Endodermal cell (in vitro differentiated cells): ENCODE measurements at regions not wholly inside any gene's neighbourhood (a gene's known extent, or its start where the extent isn't known, plus 50 kb on each side); places are given as distances from the start of the nearest gene placed in this dataset.

Experiments used
- DNase-seq: peaks from one replicate; pipeline ENCODE4 v3.0.0-alpha.2; 2017
- H3K27ac ChIP-seq: 2 replicates; pipeline ENCODE4 v1.5.1; 2013; ENCODE audit warnings: mild to moderate bottlenecking, low read depth, low read length, moderate library complexity
- H3K27me3 ChIP-seq: 2 replicates; pipeline ENCODE4 v1.6.1; 2013; ENCODE audit warnings: mild to moderate bottlenecking, low read length, moderate library complexity; ENCODE audit not compliant: insufficient read depth, control insufficient read depth, poor library complexity, severe bottlenecking
- H3K36me3 ChIP-seq: 2 replicates; pipeline ENCODE4 v1.7.0; 2013; ENCODE audit warnings: mild to moderate bottlenecking, low read length, moderate library complexity; ENCODE audit not compliant: control insufficient read depth, insufficient read depth
- H3K4me1 ChIP-seq: one replicate; pipeline ENCODE4 v1.7.0; 2013; ENCODE audit warnings: low read length; ENCODE audit not compliant: control insufficient read depth, insufficient read depth
- H3K4me3 ChIP-seq: 2 replicates; pipeline ENCODE4 v1.5.1; 2013; ENCODE audit warnings: mild to moderate bottlenecking, low read length, moderate library complexity
- H3K9ac ChIP-seq: 2 replicates; pipeline ENCODE4 v1.6.1; 2013; ENCODE audit warnings: mild to moderate bottlenecking, low read length, moderate library complexity; ENCODE audit not compliant: poor library complexity, severe bottlenecking; ENCODE audit errors: extremely low read depth
- H3K9me3 ChIP-seq: 2 replicates; pipeline ENCODE4 v1.6.1; 2013; ENCODE audit warnings: mild to moderate bottlenecking, low read length, moderate library complexity; ENCODE audit not compliant: control insufficient read depth
- H3K27ac Mint-ChIP-seq: 2 replicates; pipeline ENCODE4 v1.8.0; 2020; ENCODE audit warnings: mixed read lengths
- H3K27me3 Mint-ChIP-seq: 2 replicates; pipeline ENCODE4 v1.8.0; 2021; ENCODE audit warnings: mild to moderate bottlenecking, mixed read lengths; ENCODE audit not compliant: insufficient read depth
- H3K36me3 Mint-ChIP-seq: 2 replicates; pipeline ENCODE4 v1.8.0; 2020; ENCODE audit warnings: low read depth, mixed read lengths
- H3K4me1 Mint-ChIP-seq: 2 replicates; pipeline ENCODE4 v1.8.0; 2020; ENCODE audit warnings: mixed read lengths
- H3K4me3 Mint-ChIP-seq: 2 replicates; pipeline ENCODE4 v1.8.0; 2020; ENCODE audit warnings: mild to moderate bottlenecking, moderate library complexity, mixed read lengths
- H3K9me3 Mint-ChIP-seq: 2 replicates; pipeline ENCODE4 v1.8.0; 2020; ENCODE audit warnings: mild to moderate bottlenecking, mixed read lengths
- WGBS, 2 experiments: methylation state at CpG; one replicate each; pipeline versions ENCODE4 v1.1.5 to v1.1.7; 2013; ENCODE audit warnings: missing lambda C conversion rate in 2 of 2, mixed read lengths in 1 of 2; ENCODE audit not compliant: insufficient coverage in 1 of 2, insufficient read length in 1 of 2; 5-methylcytosine and 5-hydroxymethylcytosine counted together
- TF ChIP-seq, protein P1 (sequence below): fragments of 200-600 bp; sonication (generic); conservative IDR thresholded peaks from 2 replicates; pipeline ENCODE4 v1.5.0; 2021; ENCODE audit warnings: antibody characterized with exemption, mild to moderate bottlenecking

DNA sequence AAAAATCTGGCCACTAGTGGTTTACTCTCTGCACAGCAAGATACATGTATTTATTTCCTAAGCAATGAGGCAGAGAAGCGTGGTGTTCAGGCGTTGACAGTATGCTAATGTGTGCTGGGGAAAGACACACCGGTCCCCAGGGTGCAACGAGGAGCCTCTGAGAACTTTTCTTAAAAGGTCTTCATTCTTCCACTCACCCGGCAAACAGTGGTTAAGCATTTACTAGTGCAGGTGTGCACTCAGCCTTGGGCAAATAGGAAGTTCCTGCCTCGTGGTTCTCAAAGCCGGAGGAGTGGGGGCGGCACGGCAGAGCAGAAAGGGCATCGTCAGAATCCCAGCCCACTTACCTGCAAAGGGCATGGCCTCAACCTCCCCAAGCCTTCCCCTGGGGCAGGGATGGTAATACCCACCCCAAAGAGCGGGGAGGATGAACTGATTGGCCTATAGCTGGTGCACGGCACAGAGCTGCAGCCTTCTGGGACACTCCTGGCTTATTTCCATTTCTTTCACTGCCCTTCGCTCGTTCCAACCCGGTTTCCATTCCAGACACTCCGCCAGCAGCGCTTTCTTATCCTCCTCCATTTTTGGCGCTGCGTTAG lies 184.3 kb upstream of the CTBP2 start:
- no peak overlapping the region for H3K4me3 ChIP-seq
- DNase-seq, result no peak
- H3K9me3 Mint-ChIP-seq, result no peaks in the 10 kb centered on the region
- H3K27ac ChIP-seq, result no peak overlapping the region
- no peaks in the 10 kb centered on the region for H3K36me3 ChIP-seq
- H3K4me3 Mint-ChIP-seq, result no peak overlapping the region
- no peak overlapping the region for H3K27ac Mint-ChIP-seq
- TF ChIP-seq, protein P1, sequence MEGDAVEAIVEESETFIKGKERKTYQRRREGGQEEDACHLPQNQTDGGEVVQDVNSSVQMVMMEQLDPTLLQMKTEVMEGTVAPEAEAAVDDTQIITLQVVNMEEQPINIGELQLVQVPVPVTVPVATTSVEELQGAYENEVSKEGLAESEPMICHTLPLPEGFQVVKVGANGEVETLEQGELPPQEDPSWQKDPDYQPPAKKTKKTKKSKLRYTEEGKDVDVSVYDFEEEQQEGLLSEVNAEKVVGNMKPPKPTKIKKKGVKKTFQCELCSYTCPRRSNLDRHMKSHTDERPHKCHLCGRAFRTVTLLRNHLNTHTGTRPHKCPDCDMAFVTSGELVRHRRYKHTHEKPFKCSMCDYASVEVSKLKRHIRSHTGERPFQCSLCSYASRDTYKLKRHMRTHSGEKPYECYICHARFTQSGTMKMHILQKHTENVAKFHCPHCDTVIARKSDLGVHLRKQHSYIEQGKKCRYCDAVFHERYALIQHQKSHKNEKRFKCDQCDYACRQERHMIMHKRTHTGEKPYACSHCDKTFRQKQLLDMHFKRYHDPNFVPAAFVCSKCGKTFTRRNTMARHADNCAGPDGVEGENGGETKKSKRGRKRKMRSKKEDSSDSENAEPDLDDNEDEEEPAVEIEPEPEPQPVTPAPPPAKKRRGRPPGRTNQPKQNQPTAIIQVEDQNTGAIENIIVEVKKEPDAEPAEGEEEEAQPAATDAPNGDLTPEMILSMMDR, result no peak
- 79 to 89% methylated on average over 18 to 19 of the region's 19 CpGs for WGBS, 2 experiments
- no peaks in the 10 kb centered on the region for H3K27me3 Mint-ChIP-seq
- H3K9me3 ChIP-seq, result no peaks in the 10 kb centered on the region
- H3K4me1 Mint-ChIP-seq, result no peaks in the 10 kb centered on the region
- H3K36me3 Mint-ChIP-seq, result no peaks in the 10 kb centered on the region
- no peaks in the 10 kb centered on the region for H3K27me3 ChIP-seq
- H3K4me1 ChIP-seq, result no peaks in the 10 kb centered on the region
- H3K9ac ChIP-seq, result no peak overlapping the region

DNA sequence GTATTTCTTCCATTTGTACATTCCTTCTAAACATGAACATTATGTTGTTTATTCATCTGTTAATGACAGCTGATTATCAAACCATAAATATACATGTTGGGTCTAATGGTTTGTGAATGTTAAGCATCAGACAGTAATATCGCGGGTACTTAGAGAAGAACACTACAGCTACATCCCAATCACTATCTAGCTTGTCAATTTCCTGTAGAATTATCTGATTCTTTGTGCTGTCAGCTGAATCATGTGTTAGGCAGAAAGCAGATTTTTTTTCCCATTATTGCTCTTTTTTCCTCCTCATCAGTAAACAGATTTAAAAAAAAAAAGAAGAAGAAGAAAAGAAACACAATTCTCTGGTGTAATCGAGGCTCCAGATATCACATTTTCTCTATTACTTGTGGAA lies 183.6 kb upstream of the CTBP2 start:
- TF ChIP-seq, protein P1, result no peak
- no peak overlapping the region for H3K27ac Mint-ChIP-seq
- no peak overlapping the region for H3K4me3 Mint-ChIP-seq
- H3K4me1 Mint-ChIP-seq, result no peaks in the 10 kb centered on the region
- H3K9ac ChIP-seq, result no peak overlapping the region
- no peaks in the 10 kb centered on the region for H3K27me3 Mint-ChIP-seq
- no peaks in the 10 kb centered on the region for H3K4me1 ChIP-seq
- no peak overlapping the region for H3K4me3 ChIP-seq
- no peaks in the 10 kb centered on the region for H3K27me3 ChIP-seq
- no peaks in the 10 kb centered on the region for H3K36me3 ChIP-seq
- no peaks in the 10 kb centered on the region for H3K36me3 Mint-ChIP-seq
- WGBS, 2 experiments, result 88% methylated on average over 3 of the region's 3 CpGs; no CpG with 5 or more reads in 1 of the 2 experiments
- DNase-seq, result no peak
- H3K9me3 ChIP-seq, result no peaks in the 10 kb centered on the region
- no peak overlapping the region for H3K27ac ChIP-seq
- no peaks in the 10 kb centered on the region for H3K9me3 Mint-ChIP-seq

GRCh38 chr10:125343118-125343925 lies 183.0 kb upstream of the CTBP2 start:
- DNase-seq, result peak; percentile 74
- Mint-ChIP-seq H3K27ac (no peak overlapping the region), H3K4me3 (no peak overlapping the region), H3K27me3 (no peaks in the 10 kb centered on the region), H3K36me3 (no peaks in the 10 kb centered on the region), H3K9me3 (no peaks in the 10 kb centered on the region), H3K4me1 (no peaks in the 10 kb centered on the region)
- Histone ChIP-seq H3K4me1 (no peaks in the 10 kb centered on the region), H3K9ac (no peak overlapping the region), H3K27me3 (no peaks in the 10 kb centered on the region), H3K9me3 (no peaks in the 10 kb centered on the region), H3K36me3 (no peaks in the 10 kb centered on the region), H3K27ac (no peak overlapping the region), H3K4me3 (no peak overlapping the region)
- TF ChIP-seq, protein P1, result peak; percentile 79
- WGBS, 2 experiments, result 72 to 86% methylated on average over 3 to 10 of the region's 10 CpGs
